ENCODE measurements at regions not wholly inside any gene's neighbourhood (a gene's known extent, or its start where the extent isn't known, plus 50 kb on each side); places are given as distances from the start of the nearest gene placed in this dataset.

DNA sequence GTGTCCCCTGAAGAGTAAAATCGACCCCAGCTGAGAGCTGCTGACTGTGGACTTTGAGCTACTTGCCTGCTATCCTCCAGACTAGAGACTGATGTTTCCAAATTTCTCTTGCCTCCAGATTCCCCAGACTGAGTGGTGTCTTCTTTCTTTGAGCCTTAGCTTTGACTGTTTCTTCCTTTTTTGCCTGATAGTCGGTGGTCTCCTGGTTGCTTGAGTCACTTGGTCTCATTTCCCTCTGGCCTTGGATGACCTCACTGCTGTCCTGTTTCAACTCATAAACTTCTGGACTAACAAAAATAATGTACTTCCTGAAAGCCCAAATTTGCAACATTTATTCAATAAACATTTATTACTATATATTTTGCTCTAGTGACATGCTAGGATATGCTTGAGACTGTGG, 52.9 kb upstream of the DIPK1A start:
- TF ChIP-seq, protein P1, sequence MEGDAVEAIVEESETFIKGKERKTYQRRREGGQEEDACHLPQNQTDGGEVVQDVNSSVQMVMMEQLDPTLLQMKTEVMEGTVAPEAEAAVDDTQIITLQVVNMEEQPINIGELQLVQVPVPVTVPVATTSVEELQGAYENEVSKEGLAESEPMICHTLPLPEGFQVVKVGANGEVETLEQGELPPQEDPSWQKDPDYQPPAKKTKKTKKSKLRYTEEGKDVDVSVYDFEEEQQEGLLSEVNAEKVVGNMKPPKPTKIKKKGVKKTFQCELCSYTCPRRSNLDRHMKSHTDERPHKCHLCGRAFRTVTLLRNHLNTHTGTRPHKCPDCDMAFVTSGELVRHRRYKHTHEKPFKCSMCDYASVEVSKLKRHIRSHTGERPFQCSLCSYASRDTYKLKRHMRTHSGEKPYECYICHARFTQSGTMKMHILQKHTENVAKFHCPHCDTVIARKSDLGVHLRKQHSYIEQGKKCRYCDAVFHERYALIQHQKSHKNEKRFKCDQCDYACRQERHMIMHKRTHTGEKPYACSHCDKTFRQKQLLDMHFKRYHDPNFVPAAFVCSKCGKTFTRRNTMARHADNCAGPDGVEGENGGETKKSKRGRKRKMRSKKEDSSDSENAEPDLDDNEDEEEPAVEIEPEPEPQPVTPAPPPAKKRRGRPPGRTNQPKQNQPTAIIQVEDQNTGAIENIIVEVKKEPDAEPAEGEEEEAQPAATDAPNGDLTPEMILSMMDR (IDR thresholded peaks at IDR 0.05 in 2 of 3, conservative IDR thresholded peaks at IDR 0.05 in 1 of 3; ENCODE audit: borderline replicate concordance in 1 of 3, insufficient read depth in 1 of 3, low read depth in 2 of 3, low read length in 2 of 3): no peak
- TF ChIP-seq POLR2AphosphoS5 (IDR thresholded peaks at IDR 0.05; ENCODE audit: low read depth, low read length) (no peak), POLR2A (IDR thresholded peaks at IDR 0.05; ENCODE audit: borderline replicate concordance, extremely low read depth, insufficient read depth, insufficient read length) (no peak), YY1 (IDR thresholded peaks at IDR 0.05; ENCODE audit: extremely low read depth, insufficient replicate concordance, low read depth, low read length) (no peak)
- TF ChIP-seq, protein P2, sequence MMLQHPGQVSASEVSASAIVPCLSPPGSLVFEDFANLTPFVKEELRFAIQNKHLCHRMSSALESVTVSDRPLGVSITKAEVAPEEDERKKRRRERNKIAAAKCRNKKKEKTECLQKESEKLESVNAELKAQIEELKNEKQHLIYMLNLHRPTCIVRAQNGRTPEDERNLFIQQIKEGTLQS (IDR thresholded peaks at IDR 0.05): no peak
